Left ventricle myocardium inferior (tissue), 1 donor: ENCODE measurements at regions not wholly inside any gene's neighbourhood (a gene's known extent, or its start where the extent isn't known, plus 50 kb on each side); places are given as distances from the start of the nearest gene placed in this dataset.
A peak's percentile ranks its signal among the peaks of the same experiment; 100 is the strongest.

Experiments used
- DNase-seq: peaks from one replicate; pipeline ENCODE4 v3.0.0-alpha.2; 2020
- H3K27ac ChIP-seq: fragments of 200-600 bp; replicated peaks from 2 replicates; pipeline ENCODE4 v1.8.0; 2021
- H3K27me3 ChIP-seq: fragments of 200-600 bp; 2 replicates; pipeline ENCODE4 v1.8.0; 2021; ENCODE audit warnings: low read depth
- H3K36me3 ChIP-seq: fragments of 200-600 bp; 2 replicates; pipeline ENCODE4 v1.8.0; 2021
- H3K4me1 ChIP-seq: fragments of 200-600 bp; 2 replicates; pipeline ENCODE4 v1.8.0; 2021
- H3K4me3 ChIP-seq: fragments of 200-600 bp; 2 replicates; pipeline ENCODE4 v1.8.0; 2021; ENCODE audit warnings: mild to moderate bottlenecking, moderate library complexity
- H3K9me3 ChIP-seq: fragments of 200-600 bp; replicated peaks from 2 replicates; pipeline ENCODE4 v1.8.0; 2021
- intact Hi-C: fragments of 100-400 bp; cut with micrococcal nuclease; formaldehyde crosslinking; loops from one replicate; pipeline ENCODE4 v1.11.0; 2022
- TF ChIP-seq, protein P1 (sequence below): fragments of 200-600 bp; IDR thresholded peaks from 2 replicates; pipeline ENCODE4 v1.8.0; 2021; ENCODE audit warnings: antibody characterized with exemption, mild to moderate bottlenecking, borderline replicate concordance
- donor health status: DM: no; HTN: yes; CAD: no; lungs with severe emphysema.

DNA sequence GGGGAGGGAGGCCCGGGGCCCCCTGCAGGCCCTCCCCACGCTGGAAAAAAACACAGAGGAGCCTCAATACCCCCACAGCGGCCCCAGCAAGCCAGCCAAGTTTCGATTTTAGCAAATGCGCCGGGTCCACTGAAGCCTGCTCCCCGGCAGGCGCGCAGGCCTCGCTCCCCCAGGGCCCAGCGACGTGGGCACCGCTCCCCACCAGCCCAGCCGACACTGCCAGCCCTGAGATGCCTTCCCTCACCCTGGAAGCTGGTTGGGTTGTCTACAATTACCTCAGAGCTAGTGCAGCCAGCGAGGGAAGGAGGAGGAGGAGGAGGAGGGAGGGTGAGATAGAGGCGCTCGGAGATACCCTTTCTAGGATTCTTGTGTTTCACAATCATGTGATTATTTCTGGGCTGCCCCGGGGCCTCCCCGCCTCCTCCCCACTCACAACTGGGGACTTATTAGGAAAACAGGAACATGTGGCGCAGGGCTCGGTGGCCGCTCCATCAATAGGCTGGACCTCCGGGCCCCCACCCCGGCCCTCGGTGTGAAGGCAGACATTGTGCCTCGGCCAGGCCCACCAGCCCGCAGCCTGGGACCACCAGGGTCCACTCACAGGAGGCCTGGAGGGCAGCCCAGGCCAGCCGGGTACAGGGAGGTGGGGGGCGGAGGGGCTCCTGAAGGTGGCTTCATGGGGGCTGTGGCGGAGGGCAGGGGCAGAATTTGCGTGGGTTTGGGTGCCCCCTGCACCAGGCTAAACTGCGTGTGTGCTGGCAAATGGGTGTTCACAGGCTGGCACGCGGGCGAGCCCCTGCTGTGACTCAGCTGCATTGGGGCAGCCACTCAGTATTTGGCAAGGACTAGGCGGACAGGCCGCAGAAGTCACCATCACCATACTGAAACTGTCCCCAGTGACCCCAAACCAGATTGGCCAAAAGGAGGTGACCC lies 109.9 kb downstream of the NCOR2 start:
- Histone ChIP-seq H3K4me1 (peaks cover 63% of the 10 kb centered on the region), H3K4me3 (peak overlapping the region; percentile 56), H3K27me3 (no peaks in the 10 kb centered on the region), H3K9me3 (no peaks in the 10 kb centered on the region), H3K36me3 (peaks cover 40% of the 10 kb centered on the region), H3K27ac (peak overlapping the region; percentile 93)
- intact Hi-C loops, result no loop called here
- TF ChIP-seq, protein P1, sequence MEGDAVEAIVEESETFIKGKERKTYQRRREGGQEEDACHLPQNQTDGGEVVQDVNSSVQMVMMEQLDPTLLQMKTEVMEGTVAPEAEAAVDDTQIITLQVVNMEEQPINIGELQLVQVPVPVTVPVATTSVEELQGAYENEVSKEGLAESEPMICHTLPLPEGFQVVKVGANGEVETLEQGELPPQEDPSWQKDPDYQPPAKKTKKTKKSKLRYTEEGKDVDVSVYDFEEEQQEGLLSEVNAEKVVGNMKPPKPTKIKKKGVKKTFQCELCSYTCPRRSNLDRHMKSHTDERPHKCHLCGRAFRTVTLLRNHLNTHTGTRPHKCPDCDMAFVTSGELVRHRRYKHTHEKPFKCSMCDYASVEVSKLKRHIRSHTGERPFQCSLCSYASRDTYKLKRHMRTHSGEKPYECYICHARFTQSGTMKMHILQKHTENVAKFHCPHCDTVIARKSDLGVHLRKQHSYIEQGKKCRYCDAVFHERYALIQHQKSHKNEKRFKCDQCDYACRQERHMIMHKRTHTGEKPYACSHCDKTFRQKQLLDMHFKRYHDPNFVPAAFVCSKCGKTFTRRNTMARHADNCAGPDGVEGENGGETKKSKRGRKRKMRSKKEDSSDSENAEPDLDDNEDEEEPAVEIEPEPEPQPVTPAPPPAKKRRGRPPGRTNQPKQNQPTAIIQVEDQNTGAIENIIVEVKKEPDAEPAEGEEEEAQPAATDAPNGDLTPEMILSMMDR, result no peak
- peak; percentile 81 for DNase-seq

DNA sequence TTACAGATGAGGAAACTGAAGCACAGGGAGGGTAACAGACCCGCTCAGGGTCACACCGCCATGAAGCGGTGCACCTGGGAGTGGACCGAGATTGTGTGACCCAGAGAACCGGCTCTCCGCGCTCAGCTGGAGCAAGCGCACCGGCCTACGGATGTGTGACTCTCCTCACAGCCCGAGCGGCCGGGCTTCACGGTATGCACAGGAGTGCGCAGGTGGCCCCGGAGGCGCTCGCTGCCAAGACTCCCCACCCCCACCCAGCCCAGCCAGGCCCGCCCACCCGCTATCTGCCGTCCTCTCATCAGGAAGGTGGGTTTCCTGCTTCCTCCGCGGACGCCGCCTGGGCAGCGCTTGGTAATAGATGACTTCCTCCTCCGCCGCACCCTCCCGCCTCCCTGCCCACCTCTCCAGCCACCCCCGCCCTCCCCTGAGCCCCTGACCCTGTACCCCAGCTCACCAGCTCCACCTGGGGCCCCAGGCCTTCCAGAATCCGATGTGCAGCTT lies 110.7 kb downstream of the NCOR2 start:
- H3K36me3 ChIP-seq, result peaks cover 34% of the 10 kb centered on the region

DNA sequence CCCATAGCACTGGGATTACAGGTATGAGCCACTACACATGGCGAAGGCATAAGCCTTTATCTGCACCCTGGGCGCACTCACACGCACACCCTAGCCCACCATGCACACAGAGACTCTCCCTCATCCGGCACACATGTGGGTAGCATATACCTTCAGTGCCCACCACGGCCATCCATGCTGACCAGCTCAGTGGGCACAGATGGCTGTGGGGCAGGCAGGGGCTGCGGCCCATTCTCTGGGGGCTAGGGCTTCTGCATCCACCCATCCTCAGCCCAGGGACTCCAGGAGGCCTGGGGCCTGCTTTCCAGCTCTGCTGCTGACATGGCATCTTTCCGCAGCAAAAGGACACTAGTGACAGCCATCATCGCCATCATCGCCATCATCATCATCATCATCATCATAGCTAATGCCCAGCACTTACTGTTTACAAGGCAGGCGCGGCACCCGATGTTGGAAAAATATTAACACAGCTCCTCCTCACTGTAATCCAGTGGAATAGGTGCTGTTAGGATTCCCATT lies 111.2 kb downstream of the NCOR2 start:
- H3K27me3 ChIP-seq, result no peaks in the 10 kb centered on the region
- H3K4me1 ChIP-seq, result peaks cover 75% of the 10 kb centered on the region
- no peaks in the 10 kb centered on the region for H3K9me3 ChIP-seq
- TF ChIP-seq, protein P1, result no peak
- peak overlapping the region; percentile 56 for H3K4me3 ChIP-seq
- intact Hi-C loops, result no loop called here
- H3K27ac ChIP-seq, result peak overlapping the region; percentile 93
- H3K36me3 ChIP-seq, result peaks cover 34% of the 10 kb centered on the region
- DNase-seq, result no peak

More for the DNA sequence above, 110.7 kb downstream of the NCOR2 start:
- TF ChIP-seq, protein P1, result no peak
- intact Hi-C loops, result no loop called here
- Histone ChIP-seq H3K27me3 (no peaks in the 10 kb centered on the region), H3K4me1 (peaks cover 72% of the 10 kb centered on the region), H3K4me3 (peak overlapping the region; percentile 56), H3K9me3 (no peaks in the 10 kb centered on the region), H3K27ac (peak overlapping the region; percentile 93)
- peak; percentile 52 for DNase-seq

DNA sequence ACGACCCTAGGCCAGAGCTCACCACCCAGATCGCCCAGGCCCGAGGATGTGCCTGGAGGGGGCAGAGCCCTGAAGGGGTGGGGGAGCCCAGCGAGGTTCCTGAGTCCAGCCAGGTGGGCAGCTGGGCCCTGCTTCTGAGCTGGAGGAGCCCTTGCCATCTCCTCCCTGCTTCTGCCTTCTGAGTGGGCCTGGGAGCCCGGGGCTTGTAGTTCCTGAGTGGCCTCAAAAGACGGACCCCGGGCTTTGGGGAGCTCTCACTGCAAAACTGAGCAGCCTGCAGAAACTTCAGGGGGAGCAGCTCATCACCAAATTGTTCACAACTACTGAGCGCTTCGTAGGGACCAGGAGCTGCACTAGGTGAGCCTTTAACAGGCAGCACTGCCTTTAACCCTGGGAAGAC lies 112.1 kb downstream of the NCOR2 start:
- H3K27ac ChIP-seq, result peak overlapping the region; percentile 93
- H3K9me3 ChIP-seq, result no peaks in the 10 kb centered on the region
- H3K4me1 ChIP-seq, result peaks cover 79% of the 10 kb centered on the region
- TF ChIP-seq, protein P1, result no peak
- peaks cover 29% of the 10 kb centered on the region for H3K36me3 ChIP-seq
- intact Hi-C loops, result no loop called here
- no peaks in the 10 kb centered on the region for H3K27me3 ChIP-seq
- no peak overlapping the region for H3K4me3 ChIP-seq
- DNase-seq, result no peak

DNA sequence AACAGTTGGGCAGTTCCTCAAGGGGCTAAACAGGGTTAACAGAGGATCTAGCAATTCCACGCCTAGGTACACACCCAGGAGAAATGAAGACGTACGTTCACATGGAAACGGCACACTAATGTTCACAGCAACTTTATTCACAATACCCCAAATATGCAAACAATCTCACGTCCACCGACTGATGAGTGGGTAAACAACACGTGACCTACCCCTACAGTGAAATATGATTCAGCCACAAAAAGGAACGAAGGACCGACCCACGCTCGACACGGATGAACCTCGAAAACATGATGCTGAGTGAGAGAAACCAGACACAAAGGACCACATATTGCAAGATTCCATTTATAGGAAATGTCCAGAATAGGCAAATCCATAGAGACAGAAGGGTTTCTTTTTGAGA lies 112.7 kb downstream of the NCOR2 start:
- peaks cover 24% of the 10 kb centered on the region for H3K36me3 ChIP-seq
- H3K27ac ChIP-seq, result peak overlapping the region; percentile 93
- TF ChIP-seq, protein P1, result no peak
- no peak for DNase-seq
- H3K4me3 ChIP-seq, result no peak overlapping the region
- intact Hi-C loops, result no loop called here
- H3K27me3 ChIP-seq, result no peaks in the 10 kb centered on the region
- no peaks in the 10 kb centered on the region for H3K9me3 ChIP-seq
- peaks cover 79% of the 10 kb centered on the region for H3K4me1 ChIP-seq
